Liver (tissue), 7 donors: ENCODE measurements at regions not wholly inside any gene's neighbourhood (a gene's known extent, or its start where the extent isn't known, plus 50 kb on each side); places are given as distances from the start of the nearest gene placed in this dataset.

ENCODE experiments used
- DNase-seq: peaks from one replicate; pipeline ENCODE4 v3.0.0-alpha.2; 2017; ENCODE audit warnings: low spot score
- H3K27ac ChIP-seq, 2 donors: one replicate each; pipeline ENCODE4 v1.7.0; 2013; ENCODE audit warnings: inconsistent platforms in 2 of 2, low read length in 2 of 2, control low read depth in 1 of 2, low read depth in 1 of 2, mild to moderate bottlenecking in 1 of 2
- H3K27me3 ChIP-seq, 4 donors: one replicate each; pipeline versions ENCODE4 v1.6.1 to v1.7.0; 2013; ENCODE audit warnings: low read length in 3 of 4, inconsistent platforms in 1 of 4, mild to moderate bottlenecking in 1 of 4, moderate library complexity in 1 of 4; ENCODE audit not compliant: control insufficient read depth in 4 of 4, insufficient read depth in 4 of 4
- H3K36me3 ChIP-seq, 4 donors: one replicate each; pipeline versions ENCODE4 v1.6.1 to v1.7.0; 2013; ENCODE audit warnings: low read length in 3 of 4, mild to moderate bottlenecking in 3 of 4, low read depth in 1 of 4, moderate library complexity in 1 of 4; ENCODE audit not compliant: control insufficient read depth in 4 of 4, insufficient read depth in 3 of 4
- H3K4me1 ChIP-seq, 4 donors: one replicate each; pipeline versions ENCODE4 v1.6.1 to v1.7.0; 2013; ENCODE audit warnings: low read length in 3 of 4, mild to moderate bottlenecking in 3 of 4, moderate library complexity in 1 of 4; ENCODE audit not compliant: control insufficient read depth in 4 of 4, insufficient read depth in 4 of 4
- H3K4me3 ChIP-seq, 3 donors: one replicate each; pipeline versions ENCODE4 v1.6.1 to v1.7.0; 2013; ENCODE audit warnings: low read length in 3 of 3, control low read depth in 1 of 3, low read depth in 1 of 3, mild to moderate bottlenecking in 1 of 3
- H3K9ac ChIP-seq, 2 donors: one replicate each; pipeline ENCODE4 v1.7.0; 2013; ENCODE audit warnings: low read length in 2 of 2, mild to moderate bottlenecking in 2 of 2, moderate library complexity in 2 of 2, control low read depth in 1 of 2, low read depth in 1 of 2
- H3K9me3 ChIP-seq, 4 donors: one replicate each; pipeline versions ENCODE4 v1.6.1 to v1.7.0; 2013; ENCODE audit warnings: low read length in 3 of 4; ENCODE audit not compliant: control insufficient read depth in 4 of 4
- EGR1 ChIP-seq, 2 donors: IDR thresholded peaks; 2 replicates each; pipeline ENCODE4 v1.6.1; 2016 to 2018; ENCODE audit warnings: antibody characterized with exemption in 2 of 2, low read depth in 2 of 2
- FOXA2 ChIP-seq: IDR thresholded peaks from 2 replicates; pipeline ENCODE4 v1.6.1; 2016; ENCODE audit warnings: antibody characterized with exemption
- GABPA ChIP-seq, 2 donors: IDR thresholded peaks in 1 of 2; conservative IDR thresholded peaks in 1 of 2; 2 replicates each; pipeline ENCODE4 v1.6.1; 2016; ENCODE audit warnings: antibody characterized with exemption in 2 of 2, mild to moderate bottlenecking in 1 of 2, moderate library complexity in 1 of 2
- HNF4A ChIP-seq, 2 donors: conservative IDR thresholded peaks; 2 replicates each; pipeline ENCODE4 v1.6.1; 2016; ENCODE audit warnings: antibody characterized with exemption in 2 of 2, mild to moderate bottlenecking in 2 of 2
- HNF4G ChIP-seq: IDR thresholded peaks from 2 replicates; pipeline ENCODE4 v1.6.1; 2016; ENCODE audit warnings: antibody characterized with exemption
- JUND ChIP-seq, 2 donors: IDR thresholded peaks; 2 replicates each; pipeline ENCODE4 v1.6.1; 2016; ENCODE audit warnings: antibody characterized with exemption in 2 of 2
- NR2F2 ChIP-seq: IDR thresholded peaks from 2 replicates; pipeline ENCODE4 v1.6.1; 2016; ENCODE audit warnings: antibody characterized with exemption
- RAD21 ChIP-seq, 2 donors: IDR thresholded peaks; 2 replicates each; pipeline ENCODE4 v1.6.1; 2016; ENCODE audit warnings: antibody characterized with exemption in 2 of 2, mild to moderate bottlenecking in 2 of 2
- RXRA ChIP-seq, 2 donors: IDR thresholded peaks; 2 replicates each; pipeline ENCODE4 v1.6.1; 2017 to 2018; ENCODE audit warnings: antibody characterized with exemption in 2 of 2, mild to moderate bottlenecking in 1 of 2
- SP1 ChIP-seq: IDR thresholded peaks from 2 replicates; pipeline ENCODE4 v1.6.1; 2018; ENCODE audit warnings: antibody characterized with exemption, mild to moderate bottlenecking
- TAF1 ChIP-seq: conservative IDR thresholded peaks from 2 replicates; pipeline ENCODE4 v1.6.1; 2016; ENCODE audit warnings: antibody characterized with exemption, mild to moderate bottlenecking
- YY1 ChIP-seq: IDR thresholded peaks from 2 replicates; pipeline ENCODE4 v1.6.1; 2016; ENCODE audit warnings: antibody characterized with exemption, mild to moderate bottlenecking
- WGBS: extraction: QIAGEN DNeasy Blood & Tissue Kit; methylation state at CpG from one replicate; pipeline ENCODE4 v1.1.7; 2013; 5-methylcytosine and 5-hydroxymethylcytosine counted together
- TF ChIP-seq, protein P1 (sequence below): IDR thresholded peaks from 2 replicates; pipeline ENCODE4 v1.6.1; 2016; ENCODE audit warnings: antibody characterized with exemption, mild to moderate bottlenecking
- TF ChIP-seq, protein P2 (sequence below): IDR thresholded peaks from 2 replicates; pipeline ENCODE4 v1.6.1; 2016; ENCODE audit warnings: antibody characterized with exemption
- TF ChIP-seq, protein P3 (sequence below): IDR thresholded peaks from 2 replicates; pipeline ENCODE4 v1.6.1; 2016; ENCODE audit warnings: antibody characterized with exemption
- donor health status: healthy.
- donor health status: healthy.
- donor health status: healthy.
- donor health status: healthy.

DNA sequence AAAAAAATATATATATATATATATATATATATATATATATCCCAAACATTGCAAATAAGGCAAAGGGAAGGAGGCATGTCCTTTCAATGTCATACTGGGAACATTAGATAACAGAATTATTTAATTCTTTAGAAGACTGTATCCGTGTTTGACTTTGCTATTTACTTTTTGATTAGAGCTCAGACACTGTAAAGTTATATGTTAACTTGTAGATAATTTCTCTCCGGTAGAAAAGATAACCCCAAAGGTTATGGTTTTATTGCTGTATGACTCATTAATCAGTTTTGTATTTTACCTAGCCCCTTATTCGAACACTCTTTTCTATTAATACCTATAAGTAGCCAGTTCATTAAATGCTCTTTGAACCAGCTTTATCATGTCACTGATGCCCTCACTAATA lies 150.6 kb upstream of the DUSP21 start:
- Histone ChIP-seq H3K9ac (no peak overlapping the region), H3K27me3 (no peaks in the 10 kb centered on the region), H3K4me1 (no peaks in the 10 kb centered on the region), H3K27ac (no peak overlapping the region), H3K36me3 (no peaks in the 10 kb centered on the region), H3K9me3 (no peaks in the 10 kb centered on the region), H3K4me3 (no peak overlapping the region)
- DNase-seq: no peak
- WGBS: 45% methylated on average over 3 of the region's 3 CpGs
- TF ChIP-seq HNF4A (conservative IDR thresholded peaks at IDR 0.05): no peak
- TF ChIP-seq, protein P1, sequence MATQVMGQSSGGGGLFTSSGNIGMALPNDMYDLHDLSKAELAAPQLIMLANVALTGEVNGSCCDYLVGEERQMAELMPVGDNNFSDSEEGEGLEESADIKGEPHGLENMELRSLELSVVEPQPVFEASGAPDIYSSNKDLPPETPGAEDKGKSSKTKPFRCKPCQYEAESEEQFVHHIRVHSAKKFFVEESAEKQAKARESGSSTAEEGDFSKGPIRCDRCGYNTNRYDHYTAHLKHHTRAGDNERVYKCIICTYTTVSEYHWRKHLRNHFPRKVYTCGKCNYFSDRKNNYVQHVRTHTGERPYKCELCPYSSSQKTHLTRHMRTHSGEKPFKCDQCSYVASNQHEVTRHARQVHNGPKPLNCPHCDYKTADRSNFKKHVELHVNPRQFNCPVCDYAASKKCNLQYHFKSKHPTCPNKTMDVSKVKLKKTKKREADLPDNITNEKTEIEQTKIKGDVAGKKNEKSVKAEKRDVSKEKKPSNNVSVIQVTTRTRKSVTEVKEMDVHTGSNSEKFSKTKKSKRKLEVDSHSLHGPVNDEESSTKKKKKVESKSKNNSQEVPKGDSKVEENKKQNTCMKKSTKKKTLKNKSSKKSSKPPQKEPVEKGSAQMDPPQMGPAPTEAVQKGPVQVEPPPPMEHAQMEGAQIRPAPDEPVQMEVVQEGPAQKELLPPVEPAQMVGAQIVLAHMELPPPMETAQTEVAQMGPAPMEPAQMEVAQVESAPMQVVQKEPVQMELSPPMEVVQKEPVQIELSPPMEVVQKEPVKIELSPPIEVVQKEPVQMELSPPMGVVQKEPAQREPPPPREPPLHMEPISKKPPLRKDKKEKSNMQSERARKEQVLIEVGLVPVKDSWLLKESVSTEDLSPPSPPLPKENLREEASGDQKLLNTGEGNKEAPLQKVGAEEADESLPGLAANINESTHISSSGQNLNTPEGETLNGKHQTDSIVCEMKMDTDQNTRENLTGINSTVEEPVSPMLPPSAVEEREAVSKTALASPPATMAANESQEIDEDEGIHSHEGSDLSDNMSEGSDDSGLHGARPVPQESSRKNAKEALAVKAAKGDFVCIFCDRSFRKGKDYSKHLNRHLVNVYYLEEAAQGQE: no peak
- no peak for TF ChIP-seq GABPA (IDR thresholded peaks at IDR 0.05 in 1 of 2, conservative IDR thresholded peaks at IDR 0.05 in 1 of 2)
- TF ChIP-seq HNF4G: no peak
- no peak for TF ChIP-seq RXRA (IDR thresholded peaks at IDR 0.05)
- TF ChIP-seq YY1: no peak
- no peak for TF ChIP-seq FOXA2
- TF ChIP-seq, protein P2, sequence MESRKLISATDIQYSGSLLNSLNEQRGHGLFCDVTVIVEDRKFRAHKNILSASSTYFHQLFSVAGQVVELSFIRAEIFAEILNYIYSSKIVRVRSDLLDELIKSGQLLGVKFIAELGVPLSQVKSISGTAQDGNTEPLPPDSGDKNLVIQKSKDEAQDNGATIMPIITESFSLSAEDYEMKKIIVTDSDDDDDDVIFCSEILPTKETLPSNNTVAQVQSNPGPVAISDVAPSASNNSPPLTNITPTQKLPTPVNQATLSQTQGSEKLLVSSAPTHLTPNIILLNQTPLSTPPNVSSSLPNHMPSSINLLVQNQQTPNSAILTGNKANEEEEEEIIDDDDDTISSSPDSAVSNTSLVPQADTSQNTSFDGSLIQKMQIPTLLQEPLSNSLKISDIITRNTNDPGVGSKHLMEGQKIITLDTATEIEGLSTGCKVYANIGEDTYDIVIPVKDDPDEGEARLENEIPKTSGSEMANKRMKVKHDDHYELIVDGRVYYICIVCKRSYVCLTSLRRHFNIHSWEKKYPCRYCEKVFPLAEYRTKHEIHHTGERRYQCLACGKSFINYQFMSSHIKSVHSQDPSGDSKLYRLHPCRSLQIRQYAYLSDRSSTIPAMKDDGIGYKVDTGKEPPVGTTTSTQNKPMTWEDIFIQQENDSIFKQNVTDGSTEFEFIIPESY: no peak
- TF ChIP-seq RAD21 (IDR thresholded peaks at IDR 0.05): no peak
- TF ChIP-seq, protein P3, sequence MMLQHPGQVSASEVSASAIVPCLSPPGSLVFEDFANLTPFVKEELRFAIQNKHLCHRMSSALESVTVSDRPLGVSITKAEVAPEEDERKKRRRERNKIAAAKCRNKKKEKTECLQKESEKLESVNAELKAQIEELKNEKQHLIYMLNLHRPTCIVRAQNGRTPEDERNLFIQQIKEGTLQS: no peak
- no peak for TF ChIP-seq EGR1 (IDR thresholded peaks at IDR 0.05; ENCODE audit: low read depth in 2 of 2)
- no peak for TF ChIP-seq TAF1

DNA sequence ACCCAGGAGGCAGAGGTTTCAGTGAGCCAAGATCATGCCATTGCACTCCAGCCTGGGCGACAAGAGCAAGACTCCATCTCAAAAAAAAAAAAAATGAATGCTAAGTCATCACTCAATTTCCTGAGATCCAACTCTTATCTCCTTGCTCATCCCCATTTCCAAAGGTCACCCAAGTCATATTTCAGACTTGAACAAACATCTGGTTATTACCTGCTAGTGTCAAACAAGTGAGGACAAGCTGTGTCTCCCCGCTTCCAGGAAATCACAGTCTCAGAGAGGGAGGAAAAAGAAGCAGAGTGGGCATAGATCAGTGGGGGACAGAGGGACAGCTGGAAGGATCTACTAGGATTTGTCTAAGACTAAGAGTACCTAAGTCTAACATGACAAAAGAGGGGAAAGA lies 147.5 kb upstream of the FUNDC1 start:
- Histone ChIP-seq H3K9ac (no peak overlapping the region), H3K4me3 (no peak overlapping the region), H3K27ac (no peak overlapping the region), H3K9me3 (no peaks in the 10 kb centered on the region), H3K4me1 (no peaks in the 10 kb centered on the region), H3K36me3 (no peaks in the 10 kb centered on the region), H3K27me3 (no peaks in the 10 kb centered on the region)
- 92% methylated on average over 2 of the region's 2 CpGs for WGBS
- TF ChIP-seq GABPA (IDR thresholded peaks at IDR 0.05 in 1 of 2, conservative IDR thresholded peaks at IDR 0.05 in 1 of 2): no peak
- no peak for TF ChIP-seq RXRA (IDR thresholded peaks at IDR 0.05)
- TF ChIP-seq RAD21 (IDR thresholded peaks at IDR 0.05): no peak
- TF ChIP-seq JUND (IDR thresholded peaks at IDR 0.05): no peak
- TF ChIP-seq, protein P2: no peak
- TF ChIP-seq FOXA2: no peak
- TF ChIP-seq, protein P1: no peak
- no peak for TF ChIP-seq NR2F2
- no peak for TF ChIP-seq TAF1
- TF ChIP-seq HNF4A (conservative IDR thresholded peaks at IDR 0.05): no peak
- TF ChIP-seq YY1: no peak
- no peak for TF ChIP-seq SP1
- TF ChIP-seq HNF4G: no peak
- DNase-seq: no peak
